ENCODE measurements at regions not wholly inside any gene's neighbourhood (a gene's known extent, or its start where the extent isn't known, plus 50 kb on each side); places are given as distances from the start of the nearest gene placed in this dataset.
"Not testable (repeated sequence)": the region's sequence is repeated elsewhere in the genome, so short reads cannot be mapped to it uniquely, and the experiment has no call there.

DNA sequence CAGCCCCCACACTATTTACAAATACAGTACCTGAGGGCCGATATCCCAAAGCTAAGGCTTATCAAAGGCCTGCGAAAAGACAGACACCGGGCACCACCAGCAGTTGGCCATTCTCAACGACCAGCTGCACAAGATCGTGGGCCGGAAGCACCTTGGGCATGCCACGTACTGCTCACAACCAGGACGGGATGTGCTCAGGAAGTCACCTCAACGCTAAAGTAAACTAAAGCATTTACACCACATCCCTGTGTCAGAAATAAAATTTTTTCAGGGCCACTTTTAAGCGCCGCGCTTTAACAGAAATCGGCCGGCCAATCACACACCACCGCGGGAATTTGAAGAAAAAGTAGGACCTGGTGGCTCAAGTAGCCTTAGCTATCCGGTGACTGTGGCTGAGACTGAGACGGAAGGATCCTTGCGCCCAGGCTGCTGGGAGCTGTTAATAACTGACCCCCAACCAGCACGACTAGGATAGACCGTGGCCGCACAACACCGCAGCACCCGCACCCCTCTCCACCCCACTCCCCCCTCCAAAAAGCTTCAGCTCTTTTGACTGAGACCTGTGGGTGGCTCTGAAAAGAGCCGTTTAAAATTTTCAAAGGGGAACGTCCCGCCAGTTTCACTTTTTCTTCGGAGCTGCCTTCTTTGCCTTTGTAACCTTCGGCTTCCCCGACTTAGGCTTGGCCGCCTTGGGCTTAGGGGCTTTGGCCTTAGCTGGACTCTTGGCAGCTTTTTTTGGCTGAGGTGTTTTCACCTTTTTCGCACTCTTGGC, 131.2 kb upstream of the BTN3A2 start:
- H3K27ac ChIP-seq = peak overlapping the region; percentile 63
- TF ChIP-seq, protein P1, sequence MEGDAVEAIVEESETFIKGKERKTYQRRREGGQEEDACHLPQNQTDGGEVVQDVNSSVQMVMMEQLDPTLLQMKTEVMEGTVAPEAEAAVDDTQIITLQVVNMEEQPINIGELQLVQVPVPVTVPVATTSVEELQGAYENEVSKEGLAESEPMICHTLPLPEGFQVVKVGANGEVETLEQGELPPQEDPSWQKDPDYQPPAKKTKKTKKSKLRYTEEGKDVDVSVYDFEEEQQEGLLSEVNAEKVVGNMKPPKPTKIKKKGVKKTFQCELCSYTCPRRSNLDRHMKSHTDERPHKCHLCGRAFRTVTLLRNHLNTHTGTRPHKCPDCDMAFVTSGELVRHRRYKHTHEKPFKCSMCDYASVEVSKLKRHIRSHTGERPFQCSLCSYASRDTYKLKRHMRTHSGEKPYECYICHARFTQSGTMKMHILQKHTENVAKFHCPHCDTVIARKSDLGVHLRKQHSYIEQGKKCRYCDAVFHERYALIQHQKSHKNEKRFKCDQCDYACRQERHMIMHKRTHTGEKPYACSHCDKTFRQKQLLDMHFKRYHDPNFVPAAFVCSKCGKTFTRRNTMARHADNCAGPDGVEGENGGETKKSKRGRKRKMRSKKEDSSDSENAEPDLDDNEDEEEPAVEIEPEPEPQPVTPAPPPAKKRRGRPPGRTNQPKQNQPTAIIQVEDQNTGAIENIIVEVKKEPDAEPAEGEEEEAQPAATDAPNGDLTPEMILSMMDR (conservative IDR thresholded peaks at IDR 0.05) = no peak

DNA sequence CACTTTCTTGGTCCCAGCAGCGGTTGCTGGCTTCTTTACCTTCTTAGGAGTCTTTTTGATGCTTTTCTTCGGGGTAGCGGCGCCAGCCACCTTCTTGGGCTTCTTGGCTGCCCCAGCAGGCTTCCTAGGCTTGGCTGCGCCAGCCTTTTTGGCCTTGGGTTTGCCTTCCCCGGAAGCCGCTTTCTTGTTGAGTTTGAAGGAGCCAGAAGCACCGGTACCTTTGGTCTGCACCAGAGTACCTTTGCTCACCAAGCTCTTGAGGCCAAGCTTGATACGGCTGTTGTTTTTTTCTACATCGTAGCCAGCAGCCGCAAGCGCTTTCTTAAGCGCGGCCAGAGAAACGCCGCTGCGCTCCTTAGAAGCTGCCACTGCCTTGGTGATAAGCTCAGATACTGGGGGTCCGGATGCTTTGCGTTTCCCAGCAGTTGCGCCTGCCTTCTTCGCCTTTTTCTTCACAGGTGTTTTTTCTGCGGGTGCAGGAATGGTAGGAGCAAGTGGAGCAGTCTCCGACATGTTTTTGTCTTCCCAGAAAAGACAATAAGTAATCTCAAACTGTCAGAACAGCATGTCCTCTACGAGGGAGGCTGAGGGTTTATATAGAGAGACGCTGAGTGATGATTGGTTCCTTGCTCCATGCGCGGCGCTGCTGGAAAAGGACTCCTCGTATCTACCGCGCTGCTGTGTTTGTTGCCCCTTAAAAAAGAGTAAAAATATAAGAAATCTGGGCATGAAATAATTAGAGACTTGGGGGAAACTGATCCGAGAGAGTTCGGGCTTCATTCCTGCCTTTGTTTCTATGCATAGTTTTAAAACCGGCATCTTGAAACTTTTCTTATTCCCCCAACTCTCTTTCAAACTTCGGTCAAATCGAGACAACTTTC, 130.3 kb upstream of the BTN3A2 start:
- TF ChIP-seq, protein P1 (conservative IDR thresholded peaks at IDR 0.05) = no peak
- peak overlapping the region; percentile 63 for H3K27ac ChIP-seq

DNA sequence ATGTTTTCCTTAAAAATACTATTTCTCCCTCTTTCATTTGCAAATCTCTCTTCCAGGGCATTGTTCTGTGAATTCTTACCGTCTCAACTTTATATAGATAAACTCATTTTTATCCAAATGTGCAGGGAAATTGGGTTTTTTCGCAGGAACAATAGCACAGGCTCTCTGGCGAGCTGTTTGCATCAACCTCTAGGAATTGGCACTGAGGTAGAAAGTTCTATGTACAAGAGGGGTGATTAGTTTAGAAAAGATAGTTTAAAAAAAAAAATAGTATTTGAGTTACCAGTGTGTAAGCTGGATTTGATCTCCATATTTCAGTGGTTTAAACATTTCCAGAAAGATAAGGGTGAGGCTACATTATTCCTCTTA, 129.7 kb upstream of the BTN3A2 start:
- TF ChIP-seq, protein P1 (conservative IDR thresholded peaks at IDR 0.05) = no peak
- H3K27ac ChIP-seq = peak overlapping the region; percentile 63

DNA sequence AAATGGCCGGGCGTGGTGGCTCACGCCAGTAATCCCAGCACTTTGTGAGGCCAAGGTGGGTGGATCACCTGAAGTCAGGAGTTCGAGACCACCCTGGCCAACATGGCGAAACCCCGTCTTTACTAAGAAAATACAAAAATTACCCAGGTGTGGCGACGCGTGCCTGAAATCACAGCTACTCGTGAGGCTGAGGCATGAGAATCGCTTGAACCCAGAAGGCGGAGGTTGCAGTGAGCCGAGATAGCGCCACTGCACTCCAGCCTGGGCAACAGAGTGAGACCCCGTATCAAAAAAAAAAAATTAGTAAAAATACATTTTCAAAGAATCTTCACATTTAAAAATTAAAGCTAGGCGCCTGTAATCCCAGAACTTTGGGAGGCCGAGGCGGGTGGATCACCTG, 125.6 kb upstream of the BTN3A2 start:
- H3K27ac ChIP-seq = not testable (repeated sequence)

DNA sequence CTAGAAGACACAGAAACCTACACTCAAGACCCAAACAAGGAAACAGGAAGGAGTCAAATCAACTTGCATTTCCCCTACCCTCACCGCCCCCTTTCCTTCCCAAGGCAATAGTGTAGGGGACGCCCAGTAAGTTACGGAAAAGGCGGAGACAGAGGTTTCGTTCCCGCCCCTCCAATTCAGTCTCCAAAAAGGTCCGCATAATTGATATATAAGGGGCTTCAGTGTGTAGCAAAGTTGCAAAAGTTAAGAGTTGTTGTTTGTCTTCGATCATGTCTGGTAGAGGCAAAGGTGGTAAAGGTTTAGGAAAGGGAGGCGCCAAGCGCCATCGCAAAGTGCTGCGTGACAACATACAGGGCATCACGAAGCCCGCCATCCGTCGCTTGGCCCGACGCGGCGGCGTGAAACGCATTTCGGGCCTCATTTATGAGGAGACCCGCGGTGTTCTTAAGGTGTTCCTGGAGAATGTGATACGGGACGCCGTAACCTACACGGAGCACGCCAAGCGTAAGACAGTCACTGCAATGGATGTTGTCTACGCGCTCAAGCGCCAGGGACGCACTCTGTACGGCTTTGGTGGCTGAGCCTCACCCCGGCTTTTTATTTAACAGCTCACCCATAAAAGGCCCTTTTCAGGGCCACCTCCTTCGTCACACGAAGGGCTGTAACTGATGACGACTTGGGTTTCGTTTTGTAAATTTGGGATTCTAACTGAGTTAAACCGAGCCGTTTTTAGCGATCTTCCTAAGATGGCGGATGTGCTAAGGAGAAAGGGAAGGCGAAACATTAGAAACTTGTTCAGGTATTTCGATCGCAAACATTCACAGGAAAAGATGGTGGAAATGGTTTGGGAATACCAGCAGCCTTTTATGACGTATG, 124.6 kb upstream of the BTN3A2 start:
- no peak overlapping the region for H3K27ac ChIP-seq

DNA sequence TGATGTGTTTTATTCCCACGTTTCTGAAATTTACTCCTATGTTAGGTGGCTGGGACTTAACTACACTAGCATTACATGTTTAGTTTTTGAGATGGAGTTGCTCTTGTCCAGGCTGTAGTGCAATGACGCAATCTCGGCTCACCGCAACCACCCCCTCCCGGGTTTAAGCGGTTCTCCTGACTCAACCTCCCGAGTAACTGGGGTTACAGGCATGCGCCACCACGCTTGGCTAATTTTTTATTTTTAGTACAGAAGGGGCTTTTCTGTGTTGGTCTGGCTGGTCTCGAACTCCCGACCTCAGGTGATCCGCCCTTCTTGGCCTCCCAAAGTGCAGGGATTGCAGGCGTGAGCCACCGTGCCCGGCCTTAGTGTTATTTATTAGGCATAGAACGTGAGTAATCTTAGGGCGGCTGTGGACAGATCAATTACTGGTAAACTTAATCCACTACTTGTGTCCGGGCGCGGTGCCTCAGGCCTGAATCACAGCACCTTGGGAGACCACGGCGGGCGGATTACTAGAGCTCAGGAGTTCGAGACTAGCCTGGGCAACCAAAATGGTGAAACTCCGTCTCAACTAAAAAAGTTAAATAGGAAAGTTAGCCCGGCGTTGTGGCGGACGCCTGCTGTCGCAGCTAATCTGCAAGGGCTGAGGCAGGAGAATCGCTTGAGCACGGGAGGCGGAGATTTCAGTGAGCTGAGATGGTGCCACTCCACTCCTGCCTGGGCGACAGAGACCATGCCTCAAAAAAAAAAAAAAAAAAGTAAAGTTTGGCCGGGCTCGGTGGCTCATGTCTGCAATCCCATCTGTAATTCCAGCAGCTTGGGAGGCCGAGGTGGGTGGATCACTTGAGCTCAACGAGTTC, 123.7 kb upstream of the BTN3A2 start:
- TF ChIP-seq, protein P1 (conservative IDR thresholded peaks at IDR 0.05) = no peak
- no peak overlapping the region for H3K27ac ChIP-seq

More for the DNA sequence above, 124.6 kb upstream of the BTN3A2 start:
- TF ChIP-seq, protein P1 (conservative IDR thresholded peaks at IDR 0.05) = no peak

DNA sequence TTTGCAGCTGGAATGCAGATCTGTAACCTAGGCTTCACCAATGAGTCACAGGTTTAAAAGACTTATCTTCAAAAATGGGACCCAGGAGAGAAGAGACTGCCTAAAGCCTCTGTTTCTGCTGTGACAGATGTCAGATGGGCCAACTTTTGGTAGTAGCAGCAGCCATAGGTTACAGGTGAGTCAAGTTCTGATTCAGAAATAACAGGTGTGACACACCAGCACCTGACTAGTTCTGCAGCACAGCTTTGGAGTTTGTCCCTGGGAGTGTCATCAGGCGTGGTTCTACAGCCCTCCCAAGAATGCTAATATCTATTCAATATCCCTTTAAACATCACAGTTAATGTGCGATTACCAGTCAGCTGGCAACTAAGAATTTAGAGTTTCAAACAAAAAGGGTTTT, 121.9 kb upstream of the BTN3A2 start:
- TF ChIP-seq, protein P1 (conservative IDR thresholded peaks at IDR 0.05) = no peak
- H3K27ac ChIP-seq = no peak overlapping the region

Measured in VCaP (cell line).